GM19324 (cell line): ENCODE measurements at regions not wholly inside any gene's neighbourhood (a gene's known extent, or its start where the extent isn't known, plus 50 kb on each side); places are given as distances from the start of the nearest gene placed in this dataset.

Experiments used
- ATAC-seq: cut with Tn5 transposase; IDR thresholded peaks from one replicate; pipeline ENCODE4 v1.9.1; 2021; ENCODE audit warnings: mild to moderate bottlenecking, moderate library complexity; ENCODE audit not compliant: unreplicated experiment, low FRiP score

- ATAC-seq = no peak
These were observed 245.1 kb upstream of the ATXN7L3B start for GRCh38 chr12:74292351-74293194.

GRCh38 chr12:74293689-74294131 lies 243.9 kb upstream of the ATXN7L3B start:
- no peak for ATAC-seq

GRCh38 chr12:74317078-74317601 lies 220.5 kb upstream of the ATXN7L3B start:
- no peak for ATAC-seq

- no peak for ATAC-seq
These were observed 219.9 kb upstream of the ATXN7L3B start for GRCh38 chr12:74317741-74318140.

- no peak for ATAC-seq
These were observed 217.7 kb upstream of the ATXN7L3B start for GRCh38 chr12:74319886-74320285.

- ATAC-seq = no peak
These were observed 216.3 kb upstream of the ATXN7L3B start for GRCh38 chr12:74321381-74321780.

GRCh38 chr12:74322792-74323191 lies 214.8 kb upstream of the ATXN7L3B start:
- ATAC-seq = no peak

- no peak for ATAC-seq
These were observed 209.0 kb upstream of the ATXN7L3B start for GRCh38 chr12:74328623-74329022.

DNA sequence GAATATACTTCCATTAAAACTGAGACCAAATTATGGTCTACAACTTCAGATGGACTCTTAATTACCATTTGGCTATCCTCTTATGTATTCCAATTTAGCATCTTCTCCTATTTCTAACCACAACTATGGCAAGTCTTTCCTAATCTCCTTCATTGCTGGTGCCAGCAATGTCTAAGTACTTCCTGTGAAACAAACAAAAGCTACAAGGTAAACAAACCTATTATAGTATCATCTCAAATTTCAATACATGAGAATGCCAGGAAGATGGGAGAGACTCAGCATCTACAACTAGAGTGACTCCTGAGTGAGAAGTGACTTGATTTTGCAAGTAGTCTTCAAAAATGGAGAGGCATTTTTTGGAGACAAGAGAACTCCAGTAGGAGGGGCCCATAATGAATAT lies 202.9 kb upstream of the ATXN7L3B start:
- no peak for ATAC-seq

- ATAC-seq = no peak
These were observed 199.7 kb upstream of the ATXN7L3B start for GRCh38 chr12:74337951-74338350.

DNA sequence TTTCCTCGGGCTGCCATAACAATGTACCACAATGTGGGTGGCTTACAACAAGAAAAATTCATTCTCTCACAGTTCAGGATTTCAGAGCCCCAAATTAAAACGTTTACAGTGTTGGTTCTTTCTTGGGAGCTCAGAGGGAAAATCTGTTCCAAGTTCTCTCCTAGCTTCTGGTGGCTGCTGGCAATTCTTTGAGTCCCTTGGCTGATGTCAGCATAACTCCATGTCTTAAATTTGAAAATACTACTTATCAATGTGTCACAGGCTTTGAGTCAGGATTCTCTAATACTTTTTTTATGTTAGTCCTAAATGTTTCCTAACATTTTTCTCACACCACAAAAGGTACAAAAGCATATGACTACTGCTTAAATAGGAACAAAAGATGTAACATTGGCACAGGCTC lies 198.4 kb upstream of the ATXN7L3B start:
- no peak for ATAC-seq

DNA sequence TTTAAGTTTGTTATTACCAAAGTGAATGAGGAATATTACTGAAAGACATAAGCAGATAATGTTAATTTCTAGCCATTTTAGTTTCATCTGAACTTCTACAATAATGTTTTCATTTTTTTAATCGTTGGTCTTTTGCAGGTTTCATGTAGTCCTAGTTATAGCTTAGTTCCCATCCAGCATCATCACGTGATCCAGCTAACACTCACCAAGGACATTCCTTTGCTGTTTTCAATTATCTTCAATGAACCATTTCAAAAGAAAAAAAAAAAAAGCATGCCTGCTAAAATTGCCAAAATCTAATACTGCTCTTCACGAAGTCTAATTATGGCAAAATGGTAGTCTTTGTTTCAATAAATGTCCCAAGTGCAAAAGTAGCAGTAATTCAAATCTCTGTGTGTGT lies 187.7 kb upstream of the ATXN7L3B start:
- no peak for ATAC-seq

DNA sequence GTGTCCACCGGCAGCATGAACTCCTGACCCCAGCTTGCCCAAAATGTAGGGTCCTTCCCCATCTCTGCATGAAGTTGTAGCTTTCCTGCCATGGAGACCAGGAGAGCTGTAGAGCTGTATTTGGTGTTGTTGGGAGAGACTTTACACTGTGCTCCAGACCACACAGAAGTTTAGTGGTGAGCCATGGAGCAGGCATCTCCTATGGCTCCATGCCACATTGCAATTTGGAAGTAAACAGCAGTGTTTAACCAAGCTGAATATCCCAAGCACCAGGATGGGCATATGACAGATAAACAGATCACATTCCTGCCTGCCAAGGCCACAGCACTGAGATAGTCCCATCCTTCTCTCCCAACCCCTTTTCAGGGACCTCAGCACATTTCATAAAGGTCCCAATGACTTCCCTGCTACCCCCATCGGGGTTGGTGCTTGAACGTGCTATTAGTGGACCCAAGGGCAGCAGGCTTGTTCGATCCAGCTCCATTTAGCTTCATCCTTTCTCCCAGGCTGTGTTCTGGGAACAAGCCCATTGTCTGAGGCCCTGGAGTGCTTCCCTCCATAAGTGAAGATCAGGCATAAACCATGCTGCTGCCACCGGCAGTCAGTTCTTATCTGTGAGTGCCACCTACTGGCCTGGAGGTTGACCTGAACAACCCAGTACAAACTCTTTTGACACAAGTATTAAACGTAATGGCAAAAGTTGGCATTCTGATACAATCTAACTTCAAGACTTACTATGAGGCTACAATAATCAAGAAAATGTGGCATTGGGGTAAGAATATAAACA lies 172.3 kb upstream of the ATXN7L3B start:
- peak; percentile 84 for ATAC-seq

- ATAC-seq = no peak
These were observed 166.9 kb upstream of the ATXN7L3B start for GRCh38 chr12:74370608-74371216.

DNA sequence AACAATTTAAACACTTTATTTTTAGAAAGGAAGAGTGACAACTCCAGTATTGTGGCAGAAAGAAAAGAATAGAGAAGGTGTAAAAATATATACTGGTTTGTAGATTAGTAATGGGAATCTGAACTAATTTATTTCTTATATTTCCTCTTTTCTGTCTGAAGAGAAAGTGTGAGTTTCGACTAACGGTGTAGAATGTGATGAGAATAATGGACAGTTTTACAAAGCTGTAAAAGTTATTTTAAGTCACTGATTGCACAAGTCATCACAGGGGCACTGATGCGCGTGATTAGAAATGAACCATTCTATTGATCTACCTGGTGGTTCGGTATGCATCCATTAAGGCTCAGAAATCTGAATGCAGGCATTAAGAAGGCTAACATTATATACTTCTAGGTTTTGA lies 158.5 kb upstream of the ATXN7L3B start:
- no peak for ATAC-seq

- no peak for ATAC-seq
These were observed 155.7 kb upstream of the ATXN7L3B start for GRCh38 chr12:74381958-74382357.

- ATAC-seq = no peak
These were observed 154.7 kb upstream of the ATXN7L3B start for GRCh38 chr12:74382983-74383382.

- no peak for ATAC-seq
These were observed 146.4 kb upstream of the ATXN7L3B start for GRCh38 chr12:74391283-74391682.

DNA sequence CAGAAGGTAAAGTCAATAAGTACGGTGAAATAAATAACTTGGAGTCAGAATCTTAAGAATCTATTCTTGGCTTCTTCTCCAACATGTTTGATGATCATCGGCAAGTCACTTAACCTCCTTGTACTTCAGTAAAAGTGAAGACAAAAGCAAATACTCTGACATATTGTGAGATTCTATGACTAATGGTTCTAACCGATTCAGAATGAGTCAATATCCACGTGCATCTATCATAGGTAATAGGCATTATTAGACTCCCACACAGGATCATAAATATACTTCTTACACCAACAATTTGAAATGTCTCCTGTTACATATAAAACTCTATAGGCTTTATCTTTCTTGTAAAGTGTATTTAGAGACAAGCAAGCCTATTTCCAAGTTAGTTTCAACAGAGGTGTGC lies 144.4 kb upstream of the ATXN7L3B start:
- ATAC-seq = no peak

DNA sequence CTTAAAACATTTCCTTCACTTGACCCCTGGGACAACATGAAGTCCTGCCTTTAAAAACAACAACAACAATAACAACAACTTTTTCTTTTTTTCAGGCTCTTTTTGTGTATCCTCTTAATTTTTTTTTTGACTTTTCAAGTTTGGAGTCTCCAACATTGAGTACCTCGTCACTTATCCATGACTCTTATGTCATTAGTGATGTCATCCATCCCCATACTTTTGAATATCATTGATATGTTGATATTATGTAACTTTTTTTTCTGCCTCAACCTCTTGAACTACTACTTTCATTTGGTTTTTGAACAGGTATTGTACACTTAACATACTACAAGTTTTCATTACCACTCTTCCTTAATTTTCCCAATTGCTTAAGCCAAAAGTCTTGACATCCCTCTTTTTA lies 143.0 kb upstream of the ATXN7L3B start:
- no peak for ATAC-seq

- ATAC-seq = no peak
These were observed 136.6 kb upstream of the ATXN7L3B start for GRCh38 chr12:74401035-74401434.
